HT-29 (cell line): ENCODE measurements at regions not wholly inside any gene's neighbourhood (a gene's known extent, or its start where the extent isn't known, plus 50 kb on each side); places are given as distances from the start of the nearest gene placed in this dataset.
"Not testable (repeated sequence)": the region's sequence is repeated elsewhere in the genome, so short reads cannot be mapped to it uniquely, and the experiment has no call there.

ENCODE experiments used
- DNase-seq: peaks from one replicate; pipeline ENCODE4 v3.0.0-alpha.2; 2015; ENCODE audit warnings: low spot score

DNA sequence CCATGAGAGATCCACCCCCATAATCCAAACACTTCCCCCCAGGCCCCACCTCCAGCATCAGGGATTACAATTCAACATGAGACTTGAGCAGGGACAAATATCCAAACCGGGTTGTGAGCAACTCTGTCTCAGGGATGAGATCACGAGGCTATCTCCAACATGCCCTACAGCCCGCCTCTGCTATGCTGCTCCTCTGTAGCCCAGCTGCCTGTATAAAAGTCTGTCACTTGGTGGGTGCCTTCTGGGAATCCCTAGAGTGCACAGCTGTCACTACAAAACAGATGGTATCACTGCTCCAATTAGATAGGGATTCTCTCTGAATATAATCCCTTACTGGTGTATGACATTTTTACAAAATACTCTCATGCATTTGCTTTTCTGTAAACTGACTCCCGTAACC lies 114.9 kb upstream of the NANOS1 start:
- no peak for DNase-seq

DNA sequence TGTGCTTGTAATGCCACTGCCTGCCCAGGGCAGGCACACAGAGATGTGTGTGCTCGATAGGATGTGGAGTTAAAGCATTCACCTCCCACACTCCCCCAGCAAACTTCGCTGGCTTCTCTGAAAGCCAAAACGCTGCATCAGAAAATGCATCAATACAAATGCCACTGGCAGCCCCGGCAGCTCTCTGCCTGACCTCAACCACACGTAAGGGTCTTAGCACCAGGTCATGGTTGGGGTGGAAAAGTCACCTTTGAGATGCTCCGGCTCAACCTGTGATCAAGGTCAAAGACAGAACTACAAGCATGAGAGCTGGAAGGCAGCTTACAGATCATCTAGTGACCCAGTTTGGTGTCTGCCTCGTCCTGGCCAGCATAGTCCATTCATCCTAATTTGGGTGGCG lies 114.4 kb upstream of the NANOS1 start:
- DNase-seq, result no peak

DNA sequence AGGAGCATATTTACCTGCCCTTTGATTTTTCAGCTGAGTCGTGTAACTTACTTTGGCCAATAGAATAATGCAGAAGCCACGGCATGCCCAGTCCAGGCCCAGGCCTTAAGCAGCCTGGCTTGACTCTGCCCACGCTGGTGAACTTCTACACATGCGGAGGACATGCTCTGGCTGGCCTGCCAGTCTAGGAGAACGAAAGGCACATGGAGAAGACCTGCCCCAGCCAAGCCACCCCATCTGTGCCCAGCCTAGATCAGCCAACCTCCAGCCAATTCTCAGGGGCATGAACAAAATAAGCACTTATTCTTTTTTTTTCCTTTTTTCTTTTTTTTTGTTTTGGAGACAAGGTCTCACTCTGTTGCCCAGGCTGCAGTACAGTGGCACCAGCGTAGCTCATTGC lies 112.7 kb upstream of the NANOS1 start:
- no peak for DNase-seq

DNA sequence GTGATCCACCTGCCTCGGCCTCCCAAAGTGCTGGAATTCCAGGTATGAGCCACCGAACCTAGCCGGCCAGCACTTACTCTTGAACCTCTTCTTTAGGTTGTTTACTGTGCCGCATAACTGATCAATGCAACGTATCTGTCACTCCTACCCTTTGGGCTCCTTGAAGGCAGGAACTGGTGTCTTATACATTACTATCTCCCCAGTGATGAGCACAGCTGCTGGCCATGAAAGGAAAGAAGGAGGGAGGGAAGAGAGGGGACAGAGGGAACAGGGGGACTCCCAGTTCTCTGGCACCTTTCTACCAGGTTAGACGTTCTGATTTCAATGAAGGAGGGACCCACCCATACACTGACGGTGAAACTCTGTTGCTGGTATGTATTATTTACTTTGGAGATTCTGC lies 111.8 kb upstream of the NANOS1 start:
- DNase-seq, result no peak

DNA sequence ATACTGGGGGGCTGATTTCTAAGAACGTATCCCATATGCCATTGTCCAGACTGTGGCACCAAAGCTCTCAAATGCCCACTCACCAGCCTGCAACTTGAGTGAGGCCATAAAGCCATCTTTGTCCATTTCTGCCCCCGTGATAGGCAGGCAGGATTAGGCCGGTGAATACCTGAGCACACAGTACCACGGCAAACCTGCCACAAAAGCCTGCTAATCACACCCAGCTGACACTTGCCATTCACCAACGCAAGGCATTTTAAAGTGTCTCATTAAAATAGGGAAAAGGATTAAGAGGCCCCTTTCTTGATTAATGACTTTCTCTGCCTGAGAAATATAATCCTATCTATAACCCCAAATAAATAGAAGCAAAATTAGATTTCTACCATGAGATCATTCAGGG lies 111.4 kb upstream of the NANOS1 start:
- DNase-seq, result no peak

DNA sequence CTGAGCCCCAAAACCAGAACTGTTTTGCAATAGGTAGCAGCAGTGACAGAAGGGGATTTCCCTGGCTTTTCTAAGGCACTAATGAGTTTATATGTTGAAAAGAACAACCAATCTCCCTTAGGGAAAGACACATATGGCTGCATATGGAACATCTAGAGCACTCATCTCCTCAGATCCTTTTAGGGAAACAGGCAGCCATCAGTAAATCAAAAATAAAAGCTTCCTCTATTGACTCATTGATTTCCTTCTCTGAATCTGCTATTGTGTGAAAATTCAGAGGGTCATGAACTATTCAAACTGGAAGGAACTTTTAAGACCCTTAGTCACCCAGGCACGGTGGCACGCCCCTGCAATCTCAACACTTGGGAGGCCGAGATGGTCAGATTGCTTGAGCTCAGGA lies 110.9 kb upstream of the NANOS1 start:
- DNase-seq, result no peak

DNA sequence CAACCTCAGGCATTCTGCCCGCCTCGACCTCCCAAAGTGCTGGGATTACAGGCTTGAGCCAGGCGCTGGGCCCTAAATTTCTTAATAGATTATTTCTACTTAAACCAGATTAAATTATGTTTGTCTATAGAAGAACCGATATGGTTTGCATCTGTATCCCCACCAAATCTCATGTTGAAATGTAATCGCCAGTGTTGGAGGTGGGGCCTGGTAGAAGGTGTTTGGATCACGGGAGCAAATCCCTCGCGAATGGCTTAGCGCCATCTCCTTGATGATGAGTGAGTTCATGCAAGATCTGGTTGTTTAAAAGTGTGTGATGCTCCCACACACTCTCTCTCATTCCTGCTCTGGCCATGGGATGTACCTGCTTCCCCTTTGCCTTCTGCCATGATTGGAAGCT lies 109.3 kb upstream of the NANOS1 start:
- no peak for DNase-seq

DNA sequence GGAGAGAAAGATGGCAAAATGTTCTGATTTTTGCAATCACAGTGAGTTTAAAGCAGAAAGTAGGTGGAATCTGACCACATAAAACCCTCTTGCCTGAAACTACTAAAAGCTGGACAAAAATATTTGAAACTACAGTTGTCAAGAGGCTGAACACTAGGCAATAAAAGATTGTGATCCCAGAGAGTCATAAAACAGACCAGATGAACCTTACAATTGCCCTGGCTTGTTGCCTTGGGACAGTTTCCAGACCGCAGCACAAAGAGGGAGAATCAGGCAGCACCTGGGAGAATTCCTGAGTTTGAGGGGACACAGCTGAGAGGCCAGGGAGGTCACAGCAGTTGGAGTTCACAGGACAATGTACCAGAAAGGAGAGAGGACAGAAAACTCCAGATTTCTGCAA lies 107.3 kb upstream of the NANOS1 start:
- DNase-seq, result no peak

DNA sequence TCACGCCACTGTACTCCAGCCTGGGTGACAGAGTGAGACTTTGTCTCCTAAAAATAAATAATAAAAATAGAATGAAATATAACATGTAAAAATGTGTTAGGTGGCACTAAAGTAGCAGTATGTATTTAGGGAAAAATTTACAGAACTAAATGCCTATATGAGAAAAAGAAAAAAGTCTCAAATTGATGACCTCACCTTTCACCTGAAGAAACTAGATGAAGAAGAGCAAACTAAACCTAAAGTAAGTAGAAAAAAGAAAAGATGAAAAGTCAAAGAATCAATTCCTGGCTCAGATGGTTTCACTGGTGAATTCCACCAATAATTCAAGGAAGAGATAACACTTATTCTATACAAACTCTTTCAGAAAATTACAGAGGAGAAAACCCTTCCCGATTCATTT lies 106.5 kb upstream of the NANOS1 start:
- DNase-seq, result no peak

DNA sequence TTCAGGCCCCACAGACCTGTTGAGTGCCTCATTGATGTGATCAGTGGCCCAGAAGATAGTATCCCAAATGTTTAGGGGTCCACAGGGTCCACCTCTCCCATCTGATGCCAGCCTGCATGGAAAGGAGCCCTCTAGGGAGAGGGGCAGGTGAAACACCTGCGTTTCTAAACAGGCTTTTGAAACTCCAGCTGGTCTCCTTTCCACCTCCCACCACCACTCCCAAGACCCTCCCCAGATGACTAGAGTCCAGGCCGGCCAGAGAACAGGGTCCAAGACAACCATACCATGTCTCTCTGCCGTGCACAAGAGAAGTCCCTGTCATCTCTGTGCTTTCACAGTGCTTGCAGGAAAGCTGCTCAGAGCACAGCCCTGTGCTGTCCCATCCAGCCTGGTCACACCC lies 105.0 kb upstream of the NANOS1 start:
- no peak for DNase-seq

DNA sequence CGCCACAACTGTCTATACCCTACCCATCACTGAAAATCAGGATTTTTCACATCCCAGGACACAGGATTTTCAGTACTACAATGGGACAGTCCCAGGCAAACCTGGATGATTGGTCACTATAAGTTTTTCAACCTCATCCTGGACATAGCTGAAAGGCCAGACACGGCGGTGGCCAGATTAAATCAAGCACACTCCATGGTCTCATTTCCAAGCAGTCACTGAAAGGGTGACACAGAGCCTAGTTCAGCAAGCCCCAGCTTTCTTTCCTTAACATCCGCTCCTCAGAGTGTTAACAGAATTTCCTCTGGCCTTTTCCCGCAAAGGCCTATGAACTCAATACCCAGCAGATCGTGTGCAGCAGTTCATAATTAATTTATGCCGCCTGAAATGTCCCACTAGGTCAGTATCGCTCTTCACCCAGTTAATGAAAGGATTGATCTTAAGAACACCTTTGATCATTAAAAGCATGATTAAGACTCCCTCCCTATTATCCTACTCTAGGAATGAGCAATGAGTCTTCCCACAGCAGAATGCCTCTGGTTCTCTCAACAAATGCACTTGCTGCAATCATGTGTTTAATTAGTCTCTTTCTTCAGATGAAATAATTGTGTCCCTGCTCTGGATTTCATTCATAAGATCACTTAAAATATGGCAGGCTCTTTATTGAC lies 104.0 kb upstream of the NANOS1 start:
- DNase-seq, result no peak

DNA sequence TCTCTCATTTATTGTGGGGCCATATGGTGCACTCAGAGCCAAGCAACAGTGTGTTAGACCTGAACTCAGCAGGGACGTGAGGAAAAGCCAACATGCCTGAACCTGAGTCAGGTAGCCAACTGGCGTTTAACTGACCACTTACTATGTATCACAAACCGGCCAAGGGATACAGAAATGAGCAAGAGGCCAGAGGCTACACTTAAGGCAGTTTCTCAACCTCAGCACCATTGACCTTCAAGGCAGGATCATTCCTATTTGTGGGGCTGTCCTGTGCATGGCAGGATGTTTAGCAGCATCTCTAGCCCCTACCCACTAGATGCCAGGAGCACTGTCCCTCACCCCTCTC lies 103.5 kb upstream of the NANOS1 start:
- no peak for DNase-seq

DNA sequence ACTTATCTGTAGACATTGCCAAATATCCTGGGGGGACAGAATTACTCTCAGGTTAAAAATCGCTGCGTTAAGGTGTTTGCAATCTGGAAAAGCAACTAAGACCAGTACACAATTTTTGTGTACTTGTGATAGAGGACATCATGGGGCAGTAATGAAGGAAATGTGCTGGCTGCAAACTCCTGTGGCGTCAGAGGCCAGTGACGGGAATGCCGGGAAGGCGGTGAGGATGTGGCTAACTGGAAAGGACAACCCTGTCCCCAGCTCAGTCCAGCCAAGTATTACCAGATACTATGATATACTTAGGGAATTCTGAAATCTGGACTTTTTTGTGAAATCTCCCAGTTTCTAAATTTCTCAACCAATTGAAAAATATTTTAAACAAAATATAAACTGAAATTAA lies 103.1 kb upstream of the NANOS1 start:
- DNase-seq, result no peak

DNA sequence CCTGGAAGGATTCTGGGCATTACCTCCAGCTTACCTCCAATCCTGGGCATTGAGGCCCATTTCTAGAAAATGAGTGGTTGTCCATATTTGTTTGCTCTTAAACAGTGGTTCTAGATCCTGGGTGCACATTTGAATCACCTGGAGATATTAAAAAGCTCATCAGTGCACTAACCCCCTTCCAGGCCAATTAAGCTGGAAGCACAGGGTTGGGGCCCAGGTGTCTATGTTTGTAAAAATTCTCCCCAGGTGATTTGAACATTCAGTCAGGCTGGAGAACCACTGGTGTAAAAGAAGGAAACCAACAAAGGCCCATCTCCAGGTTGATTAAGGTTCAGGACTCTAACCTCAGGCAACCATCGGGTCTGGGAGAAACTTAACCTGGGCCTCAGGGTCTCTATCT lies 102.6 kb upstream of the NANOS1 start:
- no peak for DNase-seq

DNA sequence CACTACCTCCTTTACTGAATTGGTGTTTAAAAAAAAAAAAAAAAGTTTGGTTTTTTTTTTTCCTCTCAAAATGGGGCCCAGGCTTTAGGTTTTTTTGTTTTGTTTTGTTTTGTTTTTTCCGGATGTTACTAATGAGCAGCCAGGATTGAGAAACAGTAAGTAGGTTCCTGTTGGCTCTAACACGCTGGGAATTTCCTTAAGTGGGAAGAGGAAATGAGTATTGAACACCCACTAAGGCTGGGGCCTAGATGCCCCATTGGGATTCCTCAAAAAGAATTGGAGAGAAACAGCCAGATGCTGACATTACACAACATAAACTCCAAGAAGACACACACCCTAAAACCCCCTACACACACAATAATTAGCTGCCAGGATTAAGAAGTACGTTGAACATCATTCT lies 102.2 kb upstream of the NANOS1 start:
- DNase-seq, result no peak

DNA sequence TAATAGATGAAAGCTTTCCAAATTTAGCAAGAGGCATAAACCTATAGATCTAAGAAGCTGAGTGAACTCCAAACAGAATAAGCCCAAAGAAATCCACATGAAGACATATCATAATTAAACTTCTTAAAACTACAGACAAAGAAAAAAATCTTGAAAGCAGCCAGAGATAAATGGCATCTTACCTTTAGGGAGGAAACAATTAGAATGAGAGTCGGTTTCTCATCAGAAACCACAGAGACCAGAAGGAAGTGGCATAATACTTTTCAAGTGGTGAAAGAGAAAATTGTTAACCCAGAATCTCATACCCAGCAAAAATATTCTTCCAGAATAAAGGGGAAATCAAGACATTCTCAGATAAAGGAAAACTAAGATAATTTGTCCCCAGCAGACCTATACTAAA lies 98.9 kb upstream of the NANOS1 start:
- no peak for DNase-seq

DNA sequence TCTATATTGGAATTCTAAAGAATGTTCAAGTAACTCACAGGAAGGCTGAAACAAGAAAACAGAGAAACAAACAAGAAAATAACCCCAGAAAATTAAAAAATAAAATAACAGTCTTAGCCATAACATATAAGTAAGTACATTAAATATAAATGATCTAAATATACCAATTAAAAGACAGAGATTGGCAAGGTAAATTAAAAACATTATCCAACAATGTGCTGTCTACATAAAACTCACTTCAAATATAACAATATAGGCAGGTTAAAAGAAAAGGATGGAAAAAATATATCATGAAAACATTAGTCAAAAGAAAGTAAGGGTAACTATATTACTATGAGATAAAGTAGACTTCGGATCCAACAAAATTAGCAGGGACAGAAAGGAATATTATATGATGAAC lies 98.1 kb upstream of the NANOS1 start:
- no peak for DNase-seq

DNA sequence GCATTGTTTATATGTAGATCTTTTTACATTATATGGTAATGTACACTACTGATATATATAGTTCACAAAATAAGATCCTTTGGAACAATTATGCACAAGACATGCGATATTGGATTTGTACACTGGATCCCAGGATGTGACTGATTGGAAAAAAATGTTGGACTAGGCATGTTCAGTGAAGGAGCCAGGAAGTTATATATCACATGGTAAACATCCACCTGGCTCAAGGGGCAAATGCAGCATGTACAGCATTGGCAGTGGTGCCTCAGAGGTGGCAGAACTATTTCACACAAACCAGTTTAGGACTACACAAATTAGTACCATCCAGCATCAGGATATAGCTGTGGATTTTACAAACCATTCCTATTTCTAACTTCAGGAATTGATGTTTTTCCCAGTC lies 97.4 kb upstream of the NANOS1 start:
- DNase-seq, result not testable (repeated sequence)

DNA sequence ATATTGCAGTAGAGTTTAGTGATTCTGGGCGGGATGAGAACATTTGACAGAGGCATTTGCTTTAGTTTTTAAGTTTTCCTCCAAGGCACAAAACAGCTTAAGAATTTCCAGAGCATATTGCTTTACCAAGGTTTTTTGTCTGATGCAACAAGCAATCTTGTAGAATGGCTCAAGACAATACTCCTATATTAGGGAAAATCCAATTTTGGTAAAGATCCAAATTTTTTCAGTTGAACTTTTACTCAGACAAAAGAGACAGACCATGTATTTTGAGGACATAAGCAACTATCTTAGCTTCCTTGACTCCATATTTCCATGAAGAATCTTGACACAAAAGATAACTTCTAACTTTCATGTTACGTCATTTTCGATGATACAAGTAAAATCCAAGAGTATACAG lies 92.3 kb upstream of the NANOS1 start:
- no peak for DNase-seq

DNA sequence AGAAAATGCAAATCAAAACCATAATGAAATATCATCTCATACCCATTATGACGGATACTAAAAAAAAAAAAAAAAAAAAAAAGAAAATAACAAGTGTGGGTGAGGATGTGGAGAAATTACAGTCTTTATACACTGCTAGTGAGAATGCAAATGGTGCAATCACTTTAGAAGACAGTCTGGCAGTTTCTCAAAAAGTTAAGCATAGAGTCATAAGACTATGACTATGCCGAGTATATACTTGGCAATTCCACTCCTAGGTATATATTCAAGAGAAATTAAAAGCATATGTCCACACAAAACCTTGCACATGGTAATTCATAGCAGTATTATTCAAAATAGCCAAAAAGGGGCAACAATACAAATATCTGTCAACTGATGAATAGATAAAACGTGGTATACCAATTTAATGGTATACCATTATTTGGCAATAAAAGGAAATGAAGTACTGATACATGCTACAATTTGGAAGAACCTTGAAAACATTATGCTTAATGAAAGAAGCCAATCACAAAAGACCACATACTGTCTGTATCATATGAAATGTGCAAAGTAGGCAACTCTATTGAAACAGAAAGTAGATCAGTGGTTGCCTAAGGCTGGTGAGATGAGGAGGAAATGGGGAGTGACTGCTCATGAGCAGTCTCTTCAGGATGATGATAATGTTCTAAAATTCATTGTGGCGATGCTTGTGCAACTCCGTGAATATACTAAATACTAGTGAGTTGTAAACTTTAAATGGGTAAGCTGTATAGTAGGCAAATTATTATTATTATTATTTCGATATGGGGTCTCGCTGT lies 90.1 kb upstream of the NANOS1 start:
- no peak for DNase-seq

DNA sequence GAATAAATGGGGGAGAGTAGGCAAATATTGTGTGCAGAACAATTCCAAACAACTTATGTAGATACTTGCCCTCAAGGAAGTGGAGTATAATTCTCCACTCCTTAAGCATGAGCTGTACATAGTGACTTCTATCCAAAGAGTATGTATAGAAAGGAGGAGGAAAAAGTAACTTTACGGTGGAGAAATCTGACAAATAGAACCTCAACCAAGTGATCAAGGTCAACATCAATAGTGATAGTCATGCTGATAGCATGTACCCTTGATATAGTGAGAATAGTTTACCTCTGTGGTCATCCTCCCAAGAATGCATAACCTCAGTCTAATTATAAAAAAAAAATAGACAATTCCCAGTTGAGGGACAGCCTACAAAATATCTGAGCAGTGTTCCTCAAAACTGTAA lies 89.1 kb upstream of the NANOS1 start:
- DNase-seq, result no peak

DNA sequence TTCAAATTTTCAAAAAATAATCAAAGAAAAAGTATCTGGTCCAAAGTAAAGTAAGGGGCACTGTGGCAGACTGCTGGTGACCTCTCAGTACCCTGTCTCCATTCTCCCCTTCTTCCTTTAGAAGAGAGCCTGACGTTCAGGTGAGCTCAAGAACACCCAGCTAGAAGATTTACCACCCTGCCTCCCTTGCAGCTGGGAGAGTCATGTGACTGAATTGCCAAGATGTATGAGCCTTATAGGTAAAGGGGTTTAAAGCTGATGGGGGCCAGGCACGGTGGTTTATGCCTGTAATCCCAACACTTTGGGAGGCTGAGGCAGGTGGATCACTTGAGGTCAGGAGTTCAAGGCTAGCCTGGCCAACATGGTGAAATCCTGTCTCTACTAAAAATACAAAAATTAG lies 86.3 kb upstream of the NANOS1 start:
- DNase-seq, result no peak

DNA sequence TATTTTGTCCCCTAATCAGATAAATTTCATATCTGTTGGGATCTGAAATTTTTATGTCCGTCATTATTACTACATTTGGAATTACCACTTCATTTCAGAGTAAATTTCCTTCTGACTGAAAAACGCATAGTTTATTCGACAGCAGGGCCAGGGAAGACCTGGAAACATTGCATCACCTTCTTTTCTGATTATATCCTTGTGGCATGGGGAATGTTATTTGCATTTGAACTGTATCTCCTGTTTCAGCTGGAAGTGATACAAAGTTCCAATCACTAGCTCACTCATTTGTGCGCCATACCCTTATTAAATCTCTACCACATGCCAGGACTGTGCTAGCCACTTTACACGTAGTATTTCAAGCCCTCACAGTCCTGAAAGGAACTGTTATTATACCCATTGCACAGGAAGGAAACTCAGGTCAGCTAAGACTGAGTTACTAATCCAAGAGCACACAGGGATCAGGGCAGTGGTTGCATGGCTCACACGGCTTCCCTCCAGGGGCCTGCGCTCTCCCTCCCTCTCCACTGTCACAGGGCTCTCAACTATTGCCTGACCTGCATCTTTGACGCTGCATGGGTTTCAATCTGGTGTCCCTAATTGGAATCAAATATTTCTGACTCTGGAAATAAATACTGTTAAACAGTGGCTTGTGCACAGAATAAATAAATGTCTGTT lies 84.4 kb upstream of the NANOS1 start:
- no peak for DNase-seq
